ENCODE measurements at regions not wholly inside any gene's neighbourhood (a gene's known extent, or its start where the extent isn't known, plus 50 kb on each side); places are given as distances from the start of the nearest gene placed in this dataset.
"Not testable (repeated sequence)": the region's sequence is repeated elsewhere in the genome, so short reads cannot be mapped to it uniquely, and the experiment has no call there.

GRCh38 chr6:34646714-34647113 is 49.9 kb downstream of the ILRUN start:
- DNase-seq, result no peak

DNA sequence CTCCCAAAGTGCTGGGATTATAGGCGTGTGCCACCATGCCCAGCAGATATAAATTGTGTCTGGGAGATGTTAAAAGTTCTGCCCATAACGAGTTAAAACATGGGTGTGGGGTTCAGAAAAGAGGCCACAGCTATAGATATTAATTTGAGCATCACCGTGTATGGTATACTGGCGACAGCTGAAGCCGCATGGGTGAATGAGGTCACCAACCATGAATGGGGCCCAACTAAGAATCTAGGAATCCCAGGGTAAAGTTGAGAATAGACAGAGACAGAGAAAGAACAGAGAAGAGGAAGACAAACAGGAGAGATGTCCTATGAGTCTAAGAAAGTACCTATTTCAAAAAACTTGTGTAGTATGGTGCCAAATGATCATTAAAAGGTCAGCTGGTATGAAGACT is 50.9 kb downstream of the ILRUN start:
- DNase-seq, result no peak

DNA sequence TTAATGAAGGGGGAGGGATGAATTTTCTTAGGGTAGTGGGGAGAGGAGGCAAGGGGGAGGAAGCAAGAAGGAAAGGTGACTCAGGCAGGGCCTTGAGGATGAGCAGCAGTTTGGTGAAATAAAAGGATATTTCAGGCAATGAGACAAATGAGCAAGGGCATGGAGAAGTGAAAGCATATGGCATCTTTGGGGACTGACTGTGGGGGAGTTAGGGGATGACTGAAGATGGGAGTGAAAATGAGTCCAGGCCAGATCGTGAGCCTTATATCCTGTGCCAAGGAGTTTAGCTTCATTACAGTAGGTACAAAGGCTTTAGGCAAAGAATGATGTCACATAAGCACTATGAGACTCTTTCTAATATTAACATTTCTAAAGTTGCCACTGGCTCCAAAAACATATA is 51.9 kb downstream of the ILRUN start:
- no peak for DNase-seq

- no peak for DNase-seq
These were observed 54.1 kb downstream of the ILRUN start for GRCh38 chr6:34642427-34642826.

DNA sequence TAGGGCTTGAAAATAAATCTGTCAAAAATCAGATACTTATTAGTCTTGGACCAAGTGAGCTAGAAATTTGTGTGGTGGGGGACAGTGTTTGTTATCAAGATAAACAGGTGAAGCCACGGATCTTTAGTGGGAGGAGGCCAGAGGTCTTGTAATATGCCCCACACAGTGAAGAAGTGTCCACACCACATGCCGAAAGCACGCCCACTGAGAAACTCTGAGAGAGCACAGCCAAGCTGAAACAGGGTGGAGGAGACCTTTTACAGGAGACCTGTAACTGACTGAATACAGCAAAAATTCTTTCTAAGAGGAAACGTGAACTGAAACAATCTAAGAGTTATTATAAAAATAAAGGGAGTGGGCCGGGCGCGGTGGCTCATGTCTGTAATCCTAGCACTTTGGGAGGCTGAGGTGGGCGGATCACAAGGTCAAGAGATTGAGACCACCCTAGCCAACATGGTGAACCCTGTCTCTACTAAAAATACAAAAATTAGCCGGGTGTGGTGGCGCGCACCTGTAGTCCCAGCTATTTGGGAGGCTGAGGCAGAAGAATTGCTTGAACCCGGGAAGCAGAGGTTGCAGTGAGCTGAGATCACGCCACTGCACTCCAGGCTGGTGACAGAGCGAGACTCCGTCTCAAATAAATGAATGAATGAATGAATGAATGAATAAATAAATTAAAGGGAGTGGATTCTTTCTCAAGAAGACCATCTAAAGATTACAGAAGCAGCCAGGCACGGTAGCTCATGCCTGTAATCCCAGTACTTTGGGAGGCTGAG is 56.3 kb downstream of the ILRUN start:
- not testable (repeated sequence) for DNase-seq

- DNase-seq, result no peak
These were observed 57.5 kb downstream of the ILRUN start for GRCh38 chr6:34638834-34639736.

GRCh38 chr6:34633785-34634184 is 62.8 kb downstream of the ILRUN start:
- no peak for DNase-seq

- DNase-seq, result no peak
These were observed 63.3 kb downstream of the ILRUN start for GRCh38 chr6:34633256-34633655.

DNA sequence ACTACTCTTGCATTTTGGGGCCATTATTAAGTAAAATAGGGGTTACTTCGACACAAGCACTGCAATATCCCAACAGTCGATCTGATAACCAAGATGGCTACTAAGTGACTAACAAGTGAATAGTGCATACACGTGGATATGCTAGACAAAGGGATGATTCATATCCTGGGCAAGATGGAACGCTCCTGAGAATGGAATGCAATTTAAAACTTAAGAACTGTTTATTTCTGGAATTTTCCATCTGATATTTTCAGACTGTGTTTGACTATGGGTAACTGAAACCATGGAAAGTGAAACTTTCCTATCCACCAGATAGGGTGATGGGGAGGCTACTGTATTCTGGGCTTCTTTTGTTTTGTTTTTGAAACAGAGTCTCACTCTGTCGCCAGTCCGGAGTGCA is 66.5 kb downstream of the ILRUN start:
- DNase-seq, result no peak

DNA sequence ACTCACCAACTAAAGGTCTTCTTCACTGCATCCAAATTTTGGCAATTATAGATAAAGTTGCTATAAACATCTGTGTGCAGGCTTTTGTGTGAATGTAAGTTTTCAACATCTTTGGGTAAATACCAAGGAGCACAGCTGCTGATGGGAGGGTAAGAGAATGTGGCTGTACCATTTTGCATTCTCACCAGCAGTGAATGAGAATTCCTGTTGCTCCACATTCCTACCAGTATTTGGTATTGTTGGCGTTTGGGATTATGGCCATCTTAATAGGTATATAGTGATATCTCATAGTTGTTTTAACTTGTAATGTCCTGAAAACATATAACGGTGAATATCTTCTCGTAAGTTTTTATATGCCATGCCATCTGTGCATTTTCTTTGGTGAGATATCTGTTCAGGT is 69.3 kb downstream of the ILRUN start:
- no peak for DNase-seq

- DNase-seq, result no peak
These were observed 62.5 kb upstream of the SPDEF start for GRCh38 chr6:34618430-34619182.

GRCh38 chr6:34617231-34617630 is 61.1 kb upstream of the SPDEF start:
- DNase-seq, result peak in 1 of 2 experiments; percentile 10

DNA sequence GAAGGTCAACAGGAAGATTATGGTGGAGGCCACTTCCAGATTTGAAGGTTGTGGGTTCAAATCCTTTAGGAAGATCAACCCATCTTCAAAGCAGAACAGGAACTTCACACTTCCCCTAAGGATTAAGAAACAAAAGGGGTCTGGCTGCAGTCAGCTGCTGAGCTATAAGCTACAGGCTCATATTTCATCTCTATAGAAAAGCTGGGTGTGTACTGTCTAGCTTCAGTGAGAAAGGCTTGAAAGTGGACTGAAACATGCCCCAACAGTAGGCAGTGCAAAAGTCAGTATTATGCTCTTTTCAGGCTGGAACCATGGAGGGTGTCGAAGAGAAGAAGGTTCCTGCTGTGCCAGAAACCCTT is 60.1 kb upstream of the SPDEF start:
- peak; percentile 61 to 65 for DNase-seq

- DNase-seq, result no peak
These were observed 59.6 kb upstream of the SPDEF start for GRCh38 chr6:34615574-34616226.

DNA sequence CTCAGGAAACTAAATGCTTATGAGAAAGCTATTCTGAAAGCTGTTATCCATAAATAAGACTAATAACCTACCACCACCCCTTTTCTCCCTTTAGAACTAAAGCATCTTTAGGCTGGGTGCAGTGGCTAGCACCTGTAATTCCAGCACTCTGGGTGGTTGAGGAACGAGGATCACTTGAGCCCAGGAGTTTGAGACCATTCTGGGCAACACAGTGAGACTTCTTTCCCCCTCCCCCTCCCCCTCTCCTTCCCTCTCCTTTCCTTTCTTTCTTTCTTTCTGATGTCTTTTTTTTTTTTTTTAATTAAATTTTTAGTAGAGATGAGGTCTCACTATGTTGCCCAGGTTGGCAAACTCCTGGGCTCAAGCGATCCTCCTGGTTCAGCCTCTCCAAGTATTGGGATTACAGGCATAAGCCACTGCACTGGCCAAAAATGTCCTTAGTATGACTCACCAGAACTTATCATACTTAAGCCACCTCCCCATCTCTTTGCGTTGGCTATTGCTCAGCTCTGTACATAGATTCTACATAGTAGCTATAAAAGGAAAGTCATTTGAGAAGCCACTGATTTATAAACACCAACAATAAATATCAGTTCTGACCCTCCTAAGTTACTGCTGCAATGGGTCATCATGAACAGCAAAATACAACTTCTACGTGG is 54.8 kb upstream of the SPDEF start:
- DNase-seq, result no peak

GRCh38 chr6:34608321-34609091 is 52.4 kb upstream of the SPDEF start:
- DNase-seq, result no peak

DNA sequence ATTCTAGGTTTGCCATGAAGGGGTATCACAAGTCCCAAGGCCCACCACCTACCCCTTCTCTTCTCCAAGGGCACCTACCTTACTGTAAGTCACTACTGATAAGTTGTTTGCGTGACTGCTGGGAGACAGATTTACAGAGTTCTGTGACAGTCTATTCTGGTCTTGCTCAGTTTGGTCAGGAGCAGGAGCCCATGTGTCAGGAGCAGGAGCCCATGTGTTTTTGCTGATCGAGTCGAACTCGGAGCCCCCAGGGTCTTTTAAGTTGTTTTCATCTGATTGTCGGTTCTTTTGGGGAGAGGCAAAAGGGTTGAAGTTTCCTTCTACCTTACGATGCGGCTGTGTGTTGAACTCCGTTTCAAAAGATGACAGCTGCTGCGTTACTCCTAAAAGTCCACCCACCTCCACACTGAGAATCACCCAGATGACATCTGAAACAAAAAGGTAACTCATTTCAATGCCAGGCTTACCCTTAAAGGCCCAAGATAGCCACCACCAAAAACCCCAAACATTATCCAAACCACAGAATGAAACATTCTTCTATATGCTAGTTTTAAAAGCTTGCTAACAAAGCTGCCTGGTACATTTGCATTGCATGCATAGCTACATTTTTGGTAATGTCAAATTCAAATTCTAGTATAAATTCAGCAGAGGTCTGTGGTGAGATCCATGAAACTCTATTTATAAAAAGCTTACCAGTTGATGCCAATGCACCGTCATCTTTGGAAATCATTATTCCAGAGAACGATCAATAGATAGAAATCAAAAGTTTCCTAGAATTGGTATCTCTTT is 50.5 kb upstream of the SPDEF start:
- DNase-seq, result no peak

All from Kasumi-1 (cell line).